GM20000 (cell line): ENCODE measurements at regions not wholly inside any gene's neighbourhood (a gene's known extent, or its start where the extent isn't known, plus 50 kb on each side); places are given as distances from the start of the nearest gene placed in this dataset.

Experiments
- DNase-seq: peaks from one replicate; pipeline ENCODE4 v3.0.0; 2012; ENCODE audit warnings: low spot score
- CTCF ChIP-seq: IDR thresholded peaks from 2 replicates; pipeline ENCODE4 v1.5.1; 2012; ENCODE audit warnings: mild to moderate bottlenecking, control low read depth; ENCODE audit errors: extremely low read depth, missing control alignments

DNA sequence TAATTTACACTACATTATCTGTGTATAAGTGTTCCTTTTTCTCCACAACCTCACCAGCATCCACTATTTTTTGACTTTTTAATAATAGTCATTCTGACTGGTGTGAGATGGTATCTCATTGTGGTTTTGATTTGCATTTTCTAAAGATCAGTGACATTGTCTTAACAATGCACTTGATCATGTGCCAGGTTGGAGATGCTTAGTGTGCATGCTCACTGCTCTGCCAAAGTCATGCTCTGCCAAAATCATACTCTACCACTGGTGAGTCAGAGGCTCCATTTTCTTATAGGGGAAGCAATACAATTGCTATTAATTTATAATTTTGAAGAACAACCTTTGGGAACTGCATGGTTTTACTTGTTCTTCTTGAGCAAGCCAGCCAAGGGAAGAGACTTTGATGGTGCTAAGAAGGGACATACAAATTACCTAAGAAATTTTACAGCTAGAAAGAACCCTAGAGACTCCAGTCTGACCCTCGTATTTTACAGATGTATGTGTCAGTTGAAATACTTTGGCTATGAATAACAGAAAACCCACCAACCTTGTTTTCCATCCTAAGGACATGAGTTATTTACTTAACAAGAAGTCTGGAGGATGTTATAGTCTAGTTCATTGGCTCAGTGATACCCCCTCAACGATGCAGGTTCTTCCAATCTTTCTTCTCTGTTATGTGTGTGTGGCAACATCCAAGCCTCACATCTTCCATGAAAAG, 368.9 kb downstream of the DDX10 start:
- TF ChIP-seq CTCF = no peak
- DNase-seq = no peak

DNA sequence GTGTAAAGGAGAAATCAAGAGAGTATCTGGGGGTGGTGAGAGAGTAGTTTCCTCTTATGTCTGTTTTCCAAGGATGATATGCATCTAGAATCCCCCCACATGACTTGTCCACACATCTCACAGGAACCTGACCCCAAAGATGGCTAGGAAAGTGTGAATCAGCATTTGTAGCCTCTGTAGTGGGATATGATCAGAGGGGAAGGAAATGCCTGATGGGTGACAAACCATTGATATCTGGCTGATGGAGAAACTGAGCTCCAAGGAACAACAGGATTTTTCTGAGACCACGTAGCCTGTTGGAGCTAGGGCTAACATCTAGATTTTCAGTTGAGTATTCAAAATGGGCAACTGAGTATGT, 369.4 kb downstream of the DDX10 start:
- no peak for TF ChIP-seq CTCF
- DNase-seq = no peak

GRCh38 chr11:109035284-109035683, 370.4 kb downstream of the DDX10 start:
- no peak for DNase-seq
- TF ChIP-seq CTCF = no peak

DNA sequence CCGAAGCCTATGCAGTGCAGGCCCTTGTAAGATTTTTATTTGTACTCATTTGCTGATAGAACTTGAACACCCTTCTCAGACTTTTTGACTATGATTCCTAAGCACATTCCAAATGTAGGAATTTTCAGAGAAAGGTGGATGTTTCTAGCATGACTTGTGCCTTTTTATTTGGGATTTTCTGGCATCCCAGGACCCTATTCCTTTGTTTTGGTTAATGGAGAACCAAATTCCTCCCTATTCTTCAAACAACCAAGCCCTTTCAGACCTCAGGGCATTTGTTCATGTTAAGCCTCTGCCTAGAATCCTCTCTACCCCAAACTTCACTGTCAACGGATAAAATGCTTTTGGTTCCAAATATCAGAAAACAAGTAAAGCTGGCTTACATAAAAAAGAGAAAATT, 371.1 kb downstream of the DDX10 start:
- no peak for TF ChIP-seq CTCF
- no peak for DNase-seq

GRCh38 chr11:109037856-109038780, 373.2 kb downstream of the DDX10 start:
- TF ChIP-seq CTCF = no peak
- no peak for DNase-seq

DNA sequence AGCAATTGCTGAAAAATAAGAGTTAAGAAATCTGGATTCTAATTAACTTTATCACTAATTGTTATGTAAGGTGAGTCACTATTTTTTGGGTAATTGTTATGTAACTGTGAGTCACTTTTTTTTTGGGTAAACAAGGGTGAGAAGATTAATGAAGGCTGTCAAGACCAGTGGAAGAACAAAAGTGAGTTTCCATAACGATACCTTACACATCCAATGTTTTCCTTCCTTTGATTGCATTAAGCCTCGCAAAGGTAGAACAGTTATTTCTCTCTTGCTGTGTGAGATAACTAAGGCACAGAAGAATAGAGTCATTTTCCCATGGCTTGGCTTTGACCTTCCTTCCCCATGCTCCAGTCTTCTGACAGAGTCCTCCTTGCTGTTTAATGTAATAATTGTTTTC, 374.7 kb downstream of the DDX10 start:
- no peak for TF ChIP-seq CTCF
- no peak for DNase-seq

GRCh38 chr11:109040303-109040702, 375.4 kb downstream of the DDX10 start:
- no peak for DNase-seq
- TF ChIP-seq CTCF = no peak
